ENCODE measurements at regions not wholly inside any gene's neighbourhood (a gene's known extent, or its start where the extent isn't known, plus 50 kb on each side); places are given as distances from the start of the nearest gene placed in this dataset.
A peak's percentile ranks its signal among the peaks of the same experiment; 100 is the strongest.

- no peak overlapping the region for H2BK12ac ChIP-seq (ENCODE audit: low read length)
- no peaks in the 10 kb centered on the region for H3K36me3 ChIP-seq (ENCODE audit: control insufficient read depth in 1 of 2, insufficient read depth in 2 of 2, low read length in 2 of 2)
- H3K27me3 ChIP-seq (ENCODE audit: insufficient read depth, low read length), result no peaks in the 10 kb centered on the region
- no peak overlapping the region for H2BK120ac ChIP-seq (ENCODE audit: insufficient read depth, low read length, poor library complexity)
- H4K12ac ChIP-seq (ENCODE audit: low read depth, low read length), result no peak overlapping the region
- H3K4ac ChIP-seq (ENCODE audit: low read depth, low read length), result no peak overlapping the region
- no peak overlapping the region for H3K18ac ChIP-seq (ENCODE audit: low read length)
- no peak overlapping the region for H3K23ac ChIP-seq (ENCODE audit: low read length)
- H3K9ac ChIP-seq (ENCODE audit: low read length), result no peak overlapping the region
- H3K4me2 ChIP-seq (ENCODE audit: low read length), result no peak overlapping the region
- H2AK5ac ChIP-seq (ENCODE audit: low read length), result no peak overlapping the region
- no peaks in the 10 kb centered on the region for H3K9me3 ChIP-seq (ENCODE audit: insufficient read depth, low read depth, low read length)
- H3K79me1 ChIP-seq (ENCODE audit: low read length), result no peaks in the 10 kb centered on the region
- no peak overlapping the region for H2AFZ ChIP-seq (ENCODE audit: insufficient read depth, low read length, poor library complexity)
- H3K4me1 ChIP-seq (ENCODE audit: control insufficient read depth in 1 of 2, insufficient read depth in 2 of 2, low read length in 2 of 2), result no peaks in the 10 kb centered on the region
- no peak overlapping the region for H4K91ac ChIP-seq (ENCODE audit: low read depth, low read length)
- H4K8ac ChIP-seq (ENCODE audit: low read depth, low read length), result no peak overlapping the region
- no CpG with 5 or more reads among the region's 2 CpGs for WGBS (ENCODE audit: extremely low coverage, insufficient coverage, insufficient read length)
- no peak overlapping the region for H3K4me3 ChIP-seq (ENCODE audit: low read depth, low read length)
- H3K14ac ChIP-seq (ENCODE audit: low read length), result no peak overlapping the region
- H3K79me2 ChIP-seq (ENCODE audit: control insufficient read depth, insufficient read depth, low read length, poor library complexity), result no peaks in the 10 kb centered on the region
- H2BK5ac ChIP-seq (ENCODE audit: low read depth, low read length, poor library complexity), result no peak overlapping the region
- H3K27ac ChIP-seq (ENCODE audit: low read depth, low read length), result no peak overlapping the region
- no peak for DNase-seq
Measured at GRCh38 chr9:28848671-28849070, 1275.4 kb upstream of the C9orf72 start.

DNA sequence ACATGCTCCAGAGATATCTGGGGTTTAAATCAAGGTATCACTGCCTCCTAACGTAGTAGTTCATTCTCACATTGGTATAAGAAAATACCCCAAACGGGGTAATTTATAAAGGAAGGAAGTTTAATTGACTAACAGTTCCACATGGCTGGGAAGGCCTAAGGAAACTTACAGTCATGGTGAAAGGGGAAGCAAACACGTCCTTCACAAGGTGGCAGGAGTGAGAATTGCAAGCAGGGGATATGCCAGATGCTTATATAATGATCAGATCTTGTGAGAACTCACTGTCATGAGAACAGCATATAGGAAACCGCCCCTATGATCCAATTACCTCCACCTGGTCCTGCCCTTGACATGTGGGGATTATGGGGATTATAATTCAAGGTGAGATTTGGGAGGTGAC lies 1280.2 kb upstream of the C9orf72 start:
- Histone ChIP-seq H3K27ac (ENCODE audit: low read depth, low read length) (no peak overlapping the region), H3K27me3 (ENCODE audit: insufficient read depth, low read length) (no peaks in the 10 kb centered on the region), H2BK120ac (ENCODE audit: insufficient read depth, low read length, poor library complexity) (no peak overlapping the region), H2AK5ac (ENCODE audit: low read length) (no peak overlapping the region), H3K9me3 (ENCODE audit: insufficient read depth, low read depth, low read length) (no peaks in the 10 kb centered on the region), H4K91ac (ENCODE audit: low read depth, low read length) (no peak overlapping the region), H2AFZ (ENCODE audit: insufficient read depth, low read length, poor library complexity) (no peak overlapping the region), H3K79me2 (ENCODE audit: control insufficient read depth, insufficient read depth, low read length, poor library complexity) (no peaks in the 10 kb centered on the region), H4K8ac (ENCODE audit: low read depth, low read length) (no peak overlapping the region), H3K4me1 (ENCODE audit: control insufficient read depth in 1 of 2, insufficient read depth in 2 of 2, low read length in 2 of 2) (no peaks in the 10 kb centered on the region), H3K36me3 (ENCODE audit: control insufficient read depth in 1 of 2, insufficient read depth in 2 of 2, low read length in 2 of 2) (no peaks in the 10 kb centered on the region), H2BK5ac (ENCODE audit: low read depth, low read length, poor library complexity) (no peak overlapping the region), H3K23ac (ENCODE audit: low read length) (no peak overlapping the region), H3K9ac (ENCODE audit: low read length) (no peak overlapping the region), H3K18ac (ENCODE audit: low read length) (no peak overlapping the region), H3K79me1 (ENCODE audit: low read length) (no peaks in the 10 kb centered on the region), H2BK12ac (ENCODE audit: low read length) (no peak overlapping the region), H3K4me3 (ENCODE audit: low read depth, low read length) (no peak overlapping the region), H4K12ac (ENCODE audit: low read depth, low read length) (no peak overlapping the region), H3K14ac (ENCODE audit: low read length) (no peak overlapping the region), H3K4ac (ENCODE audit: low read depth, low read length) (no peak overlapping the region), H3K4me2 (ENCODE audit: low read length) (no peak overlapping the region)
- no peak for DNase-seq
- no CpG with 5 or more reads among the region's 4 CpGs for WGBS (ENCODE audit: extremely low coverage, insufficient coverage, insufficient read length)

- Histone ChIP-seq H2BK5ac (ENCODE audit: low read depth, low read length, poor library complexity) (no peak overlapping the region), H3K9me3 (ENCODE audit: insufficient read depth, low read depth, low read length) (no peaks in the 10 kb centered on the region), H2AFZ (ENCODE audit: insufficient read depth, low read length, poor library complexity) (no peak overlapping the region), H3K14ac (ENCODE audit: low read length) (no peak overlapping the region), H3K18ac (ENCODE audit: low read length) (no peak overlapping the region), H4K8ac (ENCODE audit: low read depth, low read length) (no peak overlapping the region), H3K4me2 (ENCODE audit: low read length) (no peak overlapping the region), H3K27ac (ENCODE audit: low read depth, low read length) (no peak overlapping the region), H4K91ac (ENCODE audit: low read depth, low read length) (no peak overlapping the region), H3K4me1 (ENCODE audit: control insufficient read depth in 1 of 2, insufficient read depth in 2 of 2, low read length in 2 of 2) (no peaks in the 10 kb centered on the region), H3K79me1 (ENCODE audit: low read length) (no peaks in the 10 kb centered on the region), H3K79me2 (ENCODE audit: control insufficient read depth, insufficient read depth, low read length, poor library complexity) (no peaks in the 10 kb centered on the region), H2BK120ac (ENCODE audit: insufficient read depth, low read length, poor library complexity) (no peak overlapping the region), H3K4me3 (ENCODE audit: low read depth, low read length) (no peak overlapping the region), H4K12ac (ENCODE audit: low read depth, low read length) (no peak overlapping the region), H3K9ac (ENCODE audit: low read length) (no peak overlapping the region), H3K36me3 (ENCODE audit: control insufficient read depth in 1 of 2, insufficient read depth in 2 of 2, low read length in 2 of 2) (no peaks in the 10 kb centered on the region), H2AK5ac (ENCODE audit: low read length) (no peak overlapping the region), H2BK12ac (ENCODE audit: low read length) (no peak overlapping the region), H3K4ac (ENCODE audit: low read depth, low read length) (no peak overlapping the region), H3K23ac (ENCODE audit: low read length) (no peak overlapping the region), H3K27me3 (ENCODE audit: insufficient read depth, low read length) (no peaks in the 10 kb centered on the region)
- peak in 1 of 2 donors; percentile 4 for DNase-seq
Measured at GRCh38 chr9:28866951-28867350, 1293.7 kb upstream of the C9orf72 start.

- Histone ChIP-seq H3K14ac (ENCODE audit: low read length) (no peak overlapping the region), H3K18ac (ENCODE audit: low read length) (no peak overlapping the region), H3K79me2 (ENCODE audit: control insufficient read depth, insufficient read depth, low read length, poor library complexity) (no peaks in the 10 kb centered on the region), H3K27ac (ENCODE audit: low read depth, low read length) (no peak overlapping the region), H3K9ac (ENCODE audit: low read length) (no peak overlapping the region), H3K4me2 (ENCODE audit: low read length) (no peak overlapping the region), H4K91ac (ENCODE audit: low read depth, low read length) (no peak overlapping the region), H2AFZ (ENCODE audit: insufficient read depth, low read length, poor library complexity) (no peak overlapping the region), H2BK12ac (ENCODE audit: low read length) (no peak overlapping the region), H3K4me1 (ENCODE audit: control insufficient read depth in 1 of 2, insufficient read depth in 2 of 2, low read length in 2 of 2) (no peaks in the 10 kb centered on the region), H3K4ac (ENCODE audit: low read depth, low read length) (no peak overlapping the region), H2BK5ac (ENCODE audit: low read depth, low read length, poor library complexity) (no peak overlapping the region), H4K8ac (ENCODE audit: low read depth, low read length) (no peak overlapping the region), H3K23ac (ENCODE audit: low read length) (no peak overlapping the region), H3K79me1 (ENCODE audit: low read length) (no peaks in the 10 kb centered on the region), H2AK5ac (ENCODE audit: low read length) (no peak overlapping the region), H3K27me3 (ENCODE audit: insufficient read depth, low read length) (no peaks in the 10 kb centered on the region), H3K9me3 (ENCODE audit: insufficient read depth, low read depth, low read length) (no peaks in the 10 kb centered on the region), H4K12ac (ENCODE audit: low read depth, low read length) (no peak overlapping the region), H2BK120ac (ENCODE audit: insufficient read depth, low read length, poor library complexity) (no peak overlapping the region), H3K4me3 (ENCODE audit: low read depth, low read length) (no peak overlapping the region), H3K36me3 (ENCODE audit: control insufficient read depth in 1 of 2, insufficient read depth in 2 of 2, low read length in 2 of 2) (no peaks in the 10 kb centered on the region)
- no CpG with 5 or more reads among the region's 2 CpGs for WGBS (ENCODE audit: extremely low coverage, insufficient coverage, insufficient read length)
- no peak for DNase-seq
Measured at GRCh38 chr9:28868228-28868990, 1295.1 kb upstream of the C9orf72 start.
